Loucy (cell line): ENCODE measurements at regions not wholly inside any gene's neighbourhood (a gene's known extent, or its start where the extent isn't known, plus 50 kb on each side); places are given as distances from the start of the nearest gene placed in this dataset.

Source experiments
- CTCF ChIP-seq: fragments of 200-600 bp; sonication (generic); conservative IDR thresholded peaks from 2 replicates; pipeline ENCODE4 v1.5.1; 2014; ENCODE audit warnings: mild to moderate bottlenecking, antibody characterized with exemption, low read length
- EZH2phosphoT487 ChIP-seq: fragments of 200-600 bp; IDR thresholded peaks from 2 replicates; pipeline ENCODE4 v1.6.1; 2018; ENCODE audit warnings: antibody characterized with exemption, mild to moderate bottlenecking, moderate library complexity, borderline replicate concordance

GRCh38 chr1:163914785-163915413 lies 593.1 kb downstream of the NUF2 start:
- no peak for TF ChIP-seq CTCF
- TF ChIP-seq EZH2phosphoT487: no peak
